Peyer's patch (tissue), 4 donors: ENCODE measurements at regions not wholly inside any gene's neighbourhood (a gene's known extent, or its start where the extent isn't known, plus 50 kb on each side); places are given as distances from the start of the nearest gene placed in this dataset.

Source experiments
- CTCF ChIP-seq, 6 experiments: fragments of 450-650 bp in 4 of 6; fragments of 200-600 bp in 2 of 6; sonication (generic) in 1 of 6; IDR thresholded peaks; one replicate each; pipeline ENCODE4 v1.5.1; 2017 to 2019; ENCODE audit warnings: antibody characterized with exemption in 6 of 6, mild to moderate bottlenecking in 3 of 6, moderate library complexity in 1 of 6
- POLR2A ChIP-seq, 2 donors: fragments of 450-650 bp; IDR thresholded peaks; one replicate each; pipeline ENCODE4 v1.5.1; 2017; ENCODE audit warnings: antibody characterized with exemption in 2 of 2, mild to moderate bottlenecking in 2 of 2, moderate library complexity in 2 of 2

- TF ChIP-seq CTCF (IDR thresholded peaks at IDR 0.05) (no peak), POLR2A (IDR thresholded peaks at IDR 0.05) (no peak)
Measured at GRCh38 chr14:85416771-85417170, 113.2 kb upstream of the FLRT2 start.
